ENCODE measurements at regions not wholly inside any gene's neighbourhood (a gene's known extent, or its start where the extent isn't known, plus 50 kb on each side); places are given as distances from the start of the nearest gene placed in this dataset.

GRCh38 chr5:37979559-37979958 is 139.7 kb upstream of the GDNF start:
- WGBS (ENCODE audit: insufficient coverage, low lambda C conversion rate), result no CpG with 5 or more reads among the region's 1 CpG
- DNase-seq, result no peak
- Histone ChIP-seq H3K27me3 (ENCODE audit: control insufficient read depth, insufficient read depth, low read length) (no peaks in the 10 kb centered on the region), H3K4me1 (ENCODE audit: control insufficient read depth, insufficient read depth, low read length) (no peaks in the 10 kb centered on the region), H3K9me3 (ENCODE audit: control insufficient read depth, low read depth, low read length) (no peaks in the 10 kb centered on the region), H3K27ac (ENCODE audit: low read length) (no peak overlapping the region), H3K4me3 (ENCODE audit: low read length) (no peak overlapping the region), H3K36me3 (ENCODE audit: control insufficient read depth, insufficient read depth, low read length) (no peaks in the 10 kb centered on the region)

GRCh38 chr5:37975531-37975930 is 135.7 kb upstream of the GDNF start:
- H3K9me3 ChIP-seq (ENCODE audit: control insufficient read depth, low read depth, low read length), result no peaks in the 10 kb centered on the region

GRCh38 chr5:37971483-37972024 is 131.7 kb upstream of the GDNF start:
- no peaks in the 10 kb centered on the region for H3K27me3 ChIP-seq (ENCODE audit: control insufficient read depth, insufficient read depth, low read length)
- H3K9me3 ChIP-seq (ENCODE audit: control insufficient read depth, low read depth, low read length), result no peaks in the 10 kb centered on the region
- no peaks in the 10 kb centered on the region for H3K36me3 ChIP-seq (ENCODE audit: control insufficient read depth, insufficient read depth, low read length)
- H3K4me3 ChIP-seq (ENCODE audit: low read length), result no peak overlapping the region
- no peak overlapping the region for H3K27ac ChIP-seq (ENCODE audit: low read length)
- H3K4me1 ChIP-seq (ENCODE audit: control insufficient read depth, insufficient read depth, low read length), result no peaks in the 10 kb centered on the region
- WGBS (ENCODE audit: insufficient coverage, low lambda C conversion rate), result 90% methylated on average over 1 of the region's 1 CpG
- no peak for DNase-seq

More at GRCh38 chr5:37975531-37975930, 135.7 kb upstream of the GDNF start:
- H3K36me3 ChIP-seq (ENCODE audit: control insufficient read depth, insufficient read depth, low read length), result no peaks in the 10 kb centered on the region
- DNase-seq, result no peak
- WGBS (ENCODE audit: insufficient coverage, low lambda C conversion rate), result 75% methylated on average over 2 of the region's 4 CpGs
- no peak overlapping the region for H3K27ac ChIP-seq (ENCODE audit: low read length)
- H3K4me1 ChIP-seq (ENCODE audit: control insufficient read depth, insufficient read depth, low read length), result no peaks in the 10 kb centered on the region
- no peaks in the 10 kb centered on the region for H3K27me3 ChIP-seq (ENCODE audit: control insufficient read depth, insufficient read depth, low read length)
- H3K4me3 ChIP-seq (ENCODE audit: low read length), result no peak overlapping the region

DNA sequence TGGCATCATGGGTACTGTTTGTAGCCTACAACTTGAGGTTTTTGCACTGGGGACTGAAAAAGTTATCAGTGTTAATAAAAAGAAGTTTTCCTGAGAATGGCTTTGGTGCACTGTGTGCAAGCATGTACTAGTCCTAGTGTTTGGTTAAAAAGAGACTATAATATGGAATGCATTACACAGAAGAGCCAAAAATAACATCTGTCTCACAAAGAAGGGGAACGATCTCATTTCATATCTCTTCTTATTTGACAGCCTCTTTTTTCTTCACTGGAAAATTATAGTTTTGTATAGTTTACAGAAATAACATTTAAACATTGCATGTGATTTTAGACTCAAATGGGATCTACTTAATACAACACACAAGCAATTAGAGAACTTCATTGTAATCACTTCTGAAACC is 127.0 kb upstream of the GDNF start:
- no CpG with 5 or more reads among the region's 1 CpG for WGBS (ENCODE audit: insufficient coverage, low lambda C conversion rate)
- Histone ChIP-seq H3K27me3 (ENCODE audit: control insufficient read depth, insufficient read depth, low read length) (no peaks in the 10 kb centered on the region), H3K4me3 (ENCODE audit: low read length) (no peak overlapping the region), H3K9me3 (ENCODE audit: control insufficient read depth, low read depth, low read length) (no peaks in the 10 kb centered on the region), H3K4me1 (ENCODE audit: control insufficient read depth, insufficient read depth, low read length) (no peaks in the 10 kb centered on the region), H3K27ac (ENCODE audit: low read length) (no peak overlapping the region), H3K36me3 (ENCODE audit: control insufficient read depth, insufficient read depth, low read length) (no peaks in the 10 kb centered on the region)
- DNase-seq, result no peak

DNA sequence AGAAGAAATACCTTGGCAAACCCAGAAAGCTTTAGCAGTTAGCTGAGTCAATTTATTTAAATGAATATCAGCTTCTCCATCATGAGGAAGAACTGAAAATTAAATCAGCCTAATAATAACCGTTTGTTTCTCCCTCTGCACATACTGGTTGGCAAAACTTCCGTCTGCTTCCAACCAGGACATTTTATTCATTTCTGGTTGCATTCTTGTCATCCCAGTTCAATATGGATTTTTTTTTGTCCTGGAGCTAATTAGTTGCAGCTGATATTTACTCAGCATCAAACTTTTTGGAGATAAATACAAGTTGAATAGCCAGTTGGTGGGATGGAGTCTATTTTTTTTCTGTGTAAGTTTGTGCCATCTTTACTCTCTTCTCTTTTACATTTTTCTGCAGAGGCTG is 126.5 kb upstream of the GDNF start:
- Histone ChIP-seq H3K4me3 (ENCODE audit: low read length) (no peak overlapping the region), H3K27ac (ENCODE audit: low read length) (no peak overlapping the region), H3K4me1 (ENCODE audit: control insufficient read depth, insufficient read depth, low read length) (no peaks in the 10 kb centered on the region), H3K27me3 (ENCODE audit: control insufficient read depth, insufficient read depth, low read length) (no peaks in the 10 kb centered on the region), H3K36me3 (ENCODE audit: control insufficient read depth, insufficient read depth, low read length) (no peaks in the 10 kb centered on the region), H3K9me3 (ENCODE audit: control insufficient read depth, low read depth, low read length) (no peaks in the 10 kb centered on the region)
- 90% methylated on average over 2 of the region's 2 CpGs for WGBS (ENCODE audit: insufficient coverage, low lambda C conversion rate)
- DNase-seq, result no peak

GRCh38 chr5:37962389-37962788 is 122.5 kb upstream of the GDNF start:
- Histone ChIP-seq H3K36me3 (ENCODE audit: control insufficient read depth, insufficient read depth, low read length) (no peaks in the 10 kb centered on the region), H3K27ac (ENCODE audit: low read length) (no peak overlapping the region), H3K9me3 (ENCODE audit: control insufficient read depth, low read depth, low read length) (peaks cover 5% of the 10 kb centered on the region), H3K4me1 (ENCODE audit: control insufficient read depth, insufficient read depth, low read length) (no peaks in the 10 kb centered on the region), H3K27me3 (ENCODE audit: control insufficient read depth, insufficient read depth, low read length) (no peaks in the 10 kb centered on the region), H3K4me3 (ENCODE audit: low read length) (no peak overlapping the region)
- no peak for DNase-seq
- WGBS (ENCODE audit: insufficient coverage, low lambda C conversion rate), result 100% methylated on average over 1 of the region's 1 CpG

- H3K36me3 ChIP-seq (ENCODE audit: control insufficient read depth, insufficient read depth, low read length), result no peaks in the 10 kb centered on the region
- H3K9me3 ChIP-seq (ENCODE audit: control insufficient read depth, low read depth, low read length), result peaks cover 5% of the 10 kb centered on the region
- H3K27ac ChIP-seq (ENCODE audit: low read length), result no peak overlapping the region
- no peaks in the 10 kb centered on the region for H3K4me1 ChIP-seq (ENCODE audit: control insufficient read depth, insufficient read depth, low read length)
- H3K27me3 ChIP-seq (ENCODE audit: control insufficient read depth, insufficient read depth, low read length), result no peaks in the 10 kb centered on the region
- WGBS (ENCODE audit: insufficient coverage, low lambda C conversion rate), result no CpG with 5 or more reads among the region's 1 CpG
- H3K4me3 ChIP-seq (ENCODE audit: low read length), result no peak overlapping the region
- DNase-seq, result no peak
These were observed 117.4 kb upstream of the GDNF start for GRCh38 chr5:37957218-37957617.

DNA sequence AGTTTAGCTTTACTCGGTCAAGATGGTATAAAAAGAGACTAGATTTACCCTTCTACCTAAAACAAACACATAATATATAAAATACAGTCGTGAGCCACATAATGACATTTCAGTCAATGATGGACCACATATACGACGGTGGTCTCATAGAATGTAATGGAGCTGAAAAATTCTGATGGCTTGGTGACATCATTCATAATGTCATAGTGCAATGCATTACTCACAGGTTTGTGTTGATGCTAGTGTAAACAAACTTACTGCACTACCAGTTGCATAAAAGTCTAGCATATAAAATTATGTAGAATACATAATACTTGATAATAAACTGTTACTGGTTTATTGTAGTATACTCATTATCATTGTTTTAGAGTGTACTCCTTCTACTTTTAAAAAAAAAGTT is 115.9 kb upstream of the GDNF start:
- 80% methylated on average over 1 of the region's 4 CpGs for WGBS (ENCODE audit: insufficient coverage, low lambda C conversion rate)
- no peaks in the 10 kb centered on the region for H3K27me3 ChIP-seq (ENCODE audit: control insufficient read depth, insufficient read depth, low read length)

GRCh38 chr5:37954561-37954960 is 114.7 kb upstream of the GDNF start:
- Histone ChIP-seq H3K9me3 (ENCODE audit: control insufficient read depth, low read depth, low read length) (peaks cover 5% of the 10 kb centered on the region), H3K4me3 (ENCODE audit: low read length) (no peak overlapping the region), H3K4me1 (ENCODE audit: control insufficient read depth, insufficient read depth, low read length) (no peaks in the 10 kb centered on the region), H3K27ac (ENCODE audit: low read length) (no peak overlapping the region), H3K27me3 (ENCODE audit: control insufficient read depth, insufficient read depth, low read length) (no peaks in the 10 kb centered on the region), H3K36me3 (ENCODE audit: control insufficient read depth, insufficient read depth, low read length) (no peaks in the 10 kb centered on the region)
- no peak for DNase-seq

More for the DNA sequence above, 115.9 kb upstream of the GDNF start:
- no peaks in the 10 kb centered on the region for H3K36me3 ChIP-seq (ENCODE audit: control insufficient read depth, insufficient read depth, low read length)
- no peak overlapping the region for H3K4me3 ChIP-seq (ENCODE audit: low read length)
- H3K9me3 ChIP-seq (ENCODE audit: control insufficient read depth, low read depth, low read length), result peaks cover 5% of the 10 kb centered on the region
- DNase-seq, result no peak
- H3K27ac ChIP-seq (ENCODE audit: low read length), result no peak overlapping the region
- H3K4me1 ChIP-seq (ENCODE audit: control insufficient read depth, insufficient read depth, low read length), result no peaks in the 10 kb centered on the region

GRCh38 chr5:37951946-37952721 is 112.3 kb upstream of the GDNF start:
- no peak overlapping the region for H3K4me3 ChIP-seq (ENCODE audit: low read length)
- H3K27me3 ChIP-seq (ENCODE audit: control insufficient read depth, insufficient read depth, low read length), result no peaks in the 10 kb centered on the region
- H3K36me3 ChIP-seq (ENCODE audit: control insufficient read depth, insufficient read depth, low read length), result no peaks in the 10 kb centered on the region
- H3K9me3 ChIP-seq (ENCODE audit: control insufficient read depth, low read depth, low read length), result no peaks in the 10 kb centered on the region
- no peak overlapping the region for H3K27ac ChIP-seq (ENCODE audit: low read length)
- DNase-seq, result no peak
- no peaks in the 10 kb centered on the region for H3K4me1 ChIP-seq (ENCODE audit: control insufficient read depth, insufficient read depth, low read length)
- 60% methylated on average over 1 of the region's 32 CpGs for WGBS (ENCODE audit: insufficient coverage, low lambda C conversion rate)

DNA sequence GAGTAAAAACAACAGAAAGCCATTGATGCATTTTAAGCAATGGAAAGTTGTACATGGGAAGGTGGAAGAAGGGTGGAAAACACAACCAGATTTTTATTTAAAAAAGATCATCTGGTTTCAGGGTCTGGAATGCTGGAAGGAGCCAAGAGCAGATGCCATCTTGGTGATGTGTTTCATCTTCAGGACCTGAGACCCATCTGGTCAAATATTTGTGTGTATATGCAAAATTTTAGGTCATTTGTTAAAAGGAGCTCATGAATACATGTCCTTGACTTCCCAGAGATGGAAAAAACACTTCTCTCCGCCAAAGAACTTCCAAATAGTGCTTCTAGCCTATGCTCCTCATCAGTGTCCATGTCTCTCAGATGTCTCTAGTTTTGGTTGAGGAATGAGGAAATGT is 110.6 kb upstream of the GDNF start:
- no peak overlapping the region for H3K4me3 ChIP-seq (ENCODE audit: low read length)
- no peaks in the 10 kb centered on the region for H3K4me1 ChIP-seq (ENCODE audit: control insufficient read depth, insufficient read depth, low read length)
- H3K36me3 ChIP-seq (ENCODE audit: control insufficient read depth, insufficient read depth, low read length), result no peaks in the 10 kb centered on the region
- no peak overlapping the region for H3K27ac ChIP-seq (ENCODE audit: low read length)
- no peaks in the 10 kb centered on the region for H3K27me3 ChIP-seq (ENCODE audit: control insufficient read depth, insufficient read depth, low read length)
- WGBS (ENCODE audit: insufficient coverage, low lambda C conversion rate), result no CpG with 5 or more reads among the region's 1 CpG
- no peak for DNase-seq
- no peaks in the 10 kb centered on the region for H3K9me3 ChIP-seq (ENCODE audit: control insufficient read depth, low read depth, low read length)
